GM21367 (cell line): ENCODE measurements at regions not wholly inside any gene's neighbourhood (a gene's known extent, or its start where the extent isn't known, plus 50 kb on each side); places are given as distances from the start of the nearest gene placed in this dataset.
"Not testable (repeated sequence)": the region's sequence is repeated elsewhere in the genome, so short reads cannot be mapped to it uniquely, and the experiment has no call there.

ENCODE experiments used
- ATAC-seq: cut with Tn5 transposase; IDR thresholded peaks from one replicate; pipeline ENCODE4 v1.9.1; 2021; ENCODE audit not compliant: unreplicated experiment

DNA sequence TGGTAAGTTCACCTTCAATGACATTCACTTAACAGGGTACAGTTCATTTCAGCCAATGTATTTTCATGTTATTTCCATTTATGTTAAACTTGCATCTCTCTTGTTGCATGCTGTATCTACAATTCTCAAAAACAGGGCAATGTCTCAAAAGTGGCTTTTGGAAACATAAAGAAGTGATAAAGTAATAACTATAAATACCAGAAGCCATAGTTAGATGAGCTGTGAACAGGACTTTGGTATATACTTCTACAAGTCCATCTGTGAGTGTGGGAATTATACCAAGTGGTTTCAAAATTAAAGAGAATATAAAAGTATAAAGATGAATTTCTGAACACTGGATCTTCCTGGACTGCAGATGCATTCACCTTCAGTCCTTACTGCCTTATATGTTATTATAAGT, 585.4 kb upstream of the PBX1 start:
- no peak for ATAC-seq

- ATAC-seq, result no peak
Observed at GRCh38 chr1:163974120-163974519, 584.9 kb upstream of the PBX1 start.

DNA sequence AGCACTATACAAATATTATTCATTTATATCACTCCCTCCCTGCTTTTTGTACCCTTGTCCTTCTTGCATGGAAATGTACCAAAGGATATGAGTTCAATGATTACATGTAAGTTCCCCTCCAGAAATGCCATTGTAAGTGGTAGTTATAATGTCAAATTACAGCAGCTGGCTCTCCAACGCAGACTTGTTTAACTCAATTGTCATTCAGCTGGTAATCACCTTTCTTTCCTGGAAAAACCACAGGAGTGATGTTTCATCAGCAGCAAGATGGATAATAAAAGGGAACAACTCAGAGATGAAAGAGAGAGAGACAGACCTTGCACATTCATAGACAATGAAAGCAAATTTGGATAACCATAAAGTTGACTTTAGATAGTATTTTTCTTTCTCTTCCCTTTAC, 578.6 kb upstream of the PBX1 start:
- no peak for ATAC-seq

- no peak for ATAC-seq
Observed at GRCh38 chr1:163981500-163982030, 577.4 kb upstream of the PBX1 start.

DNA sequence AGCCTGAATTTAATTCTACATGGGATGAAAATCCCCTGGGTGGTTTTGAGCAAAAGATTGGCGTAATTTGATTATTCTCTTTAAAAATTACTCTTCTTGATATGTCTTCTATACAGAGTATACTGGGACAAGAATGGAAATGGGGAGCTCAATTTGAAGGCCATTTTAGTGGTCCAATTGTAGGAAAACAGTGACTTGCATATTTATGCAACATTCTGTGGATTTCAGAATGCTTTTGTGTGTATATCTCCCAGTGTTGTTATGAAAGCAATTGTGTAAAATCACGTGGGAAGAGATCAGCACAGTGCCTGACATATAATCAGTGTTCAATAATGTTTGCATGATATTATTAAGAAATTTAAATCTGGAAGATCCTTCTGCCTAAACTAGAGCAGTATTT, 575.9 kb upstream of the PBX1 start:
- no peak for ATAC-seq

- no peak for ATAC-seq
Observed at GRCh38 chr1:163985700-163986099, 573.3 kb upstream of the PBX1 start.

DNA sequence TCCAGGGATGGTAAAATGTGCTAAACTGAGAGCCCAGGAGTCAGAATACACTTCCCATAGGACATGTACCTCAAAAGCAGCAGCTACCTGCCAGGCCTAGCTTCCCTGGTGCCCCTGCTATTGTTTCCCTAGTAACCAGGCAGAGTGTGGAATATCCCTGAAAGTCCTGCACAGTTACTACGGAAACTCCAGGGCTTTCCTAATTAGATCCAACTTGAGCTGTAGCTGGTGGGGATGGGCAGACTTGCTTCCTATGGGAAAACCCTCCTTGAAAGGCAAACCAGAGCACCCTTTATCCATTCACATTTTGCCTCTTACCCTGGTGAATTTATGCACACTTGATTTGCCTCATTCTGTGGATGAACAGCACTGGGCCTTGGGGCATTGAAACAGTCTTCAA, 559.9 kb upstream of the PBX1 start:
- no peak for ATAC-seq

DNA sequence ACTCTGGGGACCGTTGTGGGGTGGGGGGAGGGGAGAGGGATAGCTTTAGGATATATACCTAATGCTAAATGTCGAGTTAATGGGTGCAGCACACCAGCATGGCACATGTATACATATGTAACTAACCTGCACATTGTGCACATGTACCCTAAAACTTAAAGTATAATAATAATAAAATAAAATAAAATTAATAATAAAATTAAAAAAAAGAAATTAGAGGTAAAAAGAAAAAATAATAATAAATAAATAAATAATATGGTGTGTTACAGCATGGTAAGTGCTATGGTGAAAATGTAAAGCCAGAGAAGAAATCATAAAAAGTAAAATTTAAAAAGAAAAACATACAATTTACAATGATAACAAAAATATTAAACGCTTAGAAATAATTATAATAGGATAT, 552.8 kb upstream of the PBX1 start:
- ATAC-seq, result not testable (repeated sequence)

GRCh38 chr1:164006621-164007020, 552.4 kb upstream of the PBX1 start:
- ATAC-seq, result no peak

DNA sequence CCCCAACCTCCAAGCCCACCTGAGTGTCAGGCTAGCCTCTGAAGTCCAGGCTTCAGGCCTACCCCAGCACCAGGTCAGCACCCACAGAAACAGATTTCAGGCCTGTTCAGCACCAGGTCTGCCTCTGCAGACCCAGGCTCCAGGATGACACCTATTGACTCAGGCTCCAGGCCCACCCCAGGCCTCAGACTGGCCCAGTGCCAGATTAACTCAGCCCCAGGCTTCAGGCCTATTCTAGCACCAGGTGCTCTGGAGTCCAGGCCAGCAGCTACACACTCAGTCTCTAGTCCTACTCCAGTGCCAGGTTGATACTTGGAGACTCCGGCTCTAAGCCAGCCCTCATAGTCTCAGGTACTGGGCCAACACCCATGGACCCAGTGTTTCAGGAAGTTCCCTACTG, 541.7 kb upstream of the PBX1 start:
- no peak for ATAC-seq

DNA sequence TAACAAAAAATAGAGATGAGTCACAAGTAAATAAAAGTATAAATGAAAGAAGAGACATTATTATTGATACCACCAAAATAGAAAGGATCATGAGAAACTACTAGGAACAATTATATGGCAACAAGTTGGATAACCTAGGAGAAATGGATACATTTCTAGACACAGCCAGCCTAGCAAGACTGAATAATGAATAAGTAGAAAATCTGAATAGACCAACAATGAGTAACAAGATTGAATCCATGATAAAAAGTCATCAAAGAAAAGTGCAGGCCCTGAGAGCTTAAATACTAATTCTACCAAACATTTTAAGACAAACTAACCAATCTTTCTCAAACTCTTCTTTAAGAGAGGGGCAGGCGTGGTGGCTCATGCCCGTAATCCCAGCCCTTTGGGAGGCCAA, 538.6 kb upstream of the PBX1 start:
- ATAC-seq, result no peak

GRCh38 chr1:164021813-164022212, 537.2 kb upstream of the PBX1 start:
- ATAC-seq, result no peak

DNA sequence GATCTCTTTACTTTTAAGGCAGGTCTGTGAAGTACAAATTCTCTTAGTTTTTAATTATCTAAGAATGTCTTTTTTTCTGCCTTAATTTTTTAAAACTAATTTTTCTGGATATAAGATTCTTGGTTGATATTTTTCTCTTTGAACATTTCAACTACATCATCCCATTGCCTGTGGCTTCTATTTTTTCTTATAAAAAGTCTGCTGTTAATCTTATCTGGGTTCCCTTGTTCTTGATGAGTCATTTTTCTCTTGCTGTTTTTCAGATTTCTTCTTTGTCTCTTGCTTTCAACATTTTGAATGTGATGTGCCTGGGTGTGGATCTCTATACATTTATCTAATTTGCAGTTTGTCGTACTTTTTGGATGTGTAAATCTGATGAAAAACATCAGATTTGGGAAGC, 525.2 kb upstream of the PBX1 start:
- no peak for ATAC-seq

GRCh38 chr1:164040754-164041153, 518.2 kb upstream of the PBX1 start:
- ATAC-seq, result no peak

- no peak for ATAC-seq
Observed at GRCh38 chr1:164051782-164052181, 507.2 kb upstream of the PBX1 start.

- ATAC-seq, result no peak
Observed at GRCh38 chr1:164054331-164054730, 504.7 kb upstream of the PBX1 start.

GRCh38 chr1:164058198-164058597, 500.8 kb upstream of the PBX1 start:
- ATAC-seq, result no peak

- ATAC-seq, result no peak
Observed at GRCh38 chr1:164061528-164061927, 497.5 kb upstream of the PBX1 start.

DNA sequence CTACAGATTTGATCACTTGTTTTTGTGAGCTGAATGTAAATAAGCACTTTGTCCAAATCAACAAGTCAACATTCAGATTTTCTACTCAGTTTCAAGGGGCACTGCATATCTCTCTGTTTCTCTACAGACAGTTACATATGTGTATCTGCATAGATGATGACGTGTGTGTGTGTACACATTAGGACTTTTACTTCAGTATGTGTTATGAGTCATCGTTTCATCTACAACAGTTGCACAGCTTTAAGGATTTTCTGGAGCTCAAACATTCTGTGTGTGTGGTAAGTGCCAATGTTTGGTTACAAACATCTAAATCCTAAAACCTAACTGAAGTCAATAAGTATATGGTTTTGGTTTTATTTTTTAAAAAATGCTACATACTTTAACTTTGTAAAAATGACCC, 494.5 kb upstream of the PBX1 start:
- no peak for ATAC-seq

DNA sequence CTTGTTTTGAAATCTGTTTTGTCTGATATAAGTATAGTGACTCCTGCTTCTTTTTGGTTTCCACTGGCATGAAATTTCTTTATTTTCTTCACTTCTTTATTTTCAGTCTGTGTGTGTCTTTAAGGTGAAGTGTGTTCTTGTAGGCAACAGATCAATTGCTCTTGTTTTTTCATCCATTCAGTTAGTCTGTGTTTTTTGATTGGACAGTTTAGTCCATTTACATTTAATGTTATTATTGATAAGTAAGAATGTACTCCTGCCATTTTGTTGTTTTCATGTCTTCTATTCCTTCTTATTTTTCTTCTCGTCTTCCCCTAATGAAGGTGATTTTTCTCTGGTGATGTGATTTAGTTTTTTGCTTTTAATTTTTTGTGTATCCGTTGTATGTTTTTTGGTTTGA, 487.7 kb upstream of the PBX1 start:
- ATAC-seq, result no peak

DNA sequence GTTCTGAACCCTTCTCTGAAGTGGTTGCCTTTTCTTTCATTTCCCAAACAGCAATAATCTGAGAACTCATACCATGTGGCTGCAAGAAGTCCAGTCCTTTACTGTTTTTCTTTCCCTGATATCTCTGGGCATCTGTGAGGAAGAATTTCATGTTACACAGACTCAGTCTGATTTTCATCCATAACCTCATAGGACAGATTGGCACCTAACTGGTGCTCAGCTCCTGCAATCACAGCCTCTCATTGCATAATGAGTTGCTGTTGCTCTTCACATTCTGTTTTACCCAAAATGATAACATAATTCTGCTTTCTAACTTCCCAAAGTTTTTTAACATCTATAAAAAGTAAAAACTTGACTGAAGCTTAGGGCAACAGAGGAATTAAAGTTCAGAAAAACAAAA, 472.2 kb upstream of the PBX1 start:
- no peak for ATAC-seq

- ATAC-seq, result no peak
Observed at GRCh38 chr1:164087906-164088453, 471.0 kb upstream of the PBX1 start.

DNA sequence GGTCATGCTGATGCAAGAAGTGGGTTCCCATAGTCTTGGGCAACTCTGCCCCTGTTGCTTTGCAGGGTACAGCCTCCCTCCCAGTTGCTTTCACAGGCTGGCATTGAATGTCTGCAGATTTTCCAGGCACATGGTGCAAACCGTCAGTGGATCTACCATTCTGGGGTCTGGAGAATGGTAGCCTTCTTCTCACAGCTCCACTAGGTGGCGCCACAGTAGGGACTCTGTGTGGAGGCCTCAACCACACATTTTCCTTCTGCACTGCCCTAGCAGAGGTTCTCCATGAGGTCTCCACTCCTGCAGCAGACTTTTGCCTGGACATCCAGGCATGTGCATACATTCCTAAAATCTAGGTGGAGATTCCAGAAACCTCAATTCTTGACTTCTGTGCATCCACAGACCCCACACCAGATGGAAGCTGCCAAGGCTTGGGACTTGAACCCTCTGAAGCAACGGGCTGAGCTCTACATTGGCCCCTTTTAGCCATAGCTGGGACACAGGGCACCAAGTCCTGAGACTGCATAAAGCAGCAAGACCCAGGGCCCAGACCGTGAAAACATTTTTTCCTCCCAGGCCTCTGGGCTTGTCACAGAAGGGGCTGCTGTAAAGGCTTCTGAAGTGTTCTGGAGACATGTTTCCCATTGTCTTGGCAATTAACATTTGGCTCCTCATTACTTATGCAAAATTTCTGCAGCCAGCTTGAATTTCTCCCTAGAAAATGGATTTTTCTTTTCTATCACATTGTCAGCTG, 466.2 kb upstream of the PBX1 start:
- ATAC-seq, result no peak
